GM12878 (cell line): ENCODE measurements at regions not wholly inside any gene's neighbourhood (a gene's known extent, or its start where the extent isn't known, plus 50 kb on each side); places are given as distances from the start of the nearest gene placed in this dataset.

ENCODE experiments used
- ATAC-seq: fragments of 200-7000 bp; cut with Tn5 transposase; 3 replicates; pipeline ENCODE4 v1.9.1; 2020; ENCODE audit warnings: mild to moderate bottlenecking, moderate library complexity
- BruUV-seq: library from RNA; stranded (reverse); fragments of 400-500 nt; replicated peaks from 2 replicates; lab custom pipeline; 2021; lab: Mats Ljungman, UMichigan
- CTCF ChIA-PET: fragments of 300-600 bp; sonication (Branson Sonifier 250); formaldehyde crosslinking; extraction: SDS; loops from one replicate; lab custom pipeline; 2021; ENCODE audit warnings: inconsistent platforms; lab: Yijun Ruan, JAX
- POLR2A ChIA-PET: fragments of 350-600 bp; formaldehyde crosslinking; extraction: SDS; loops from one replicate; lab custom pipeline; 2021; ENCODE audit warnings: inconsistent platforms; lab: Charles Lee
- RAD21 ChIA-PET: fragments of 300-600 bp; sonication (Branson Sonifier 250); formaldehyde crosslinking; loops from one replicate; lab custom pipeline; 2023; ENCODE audit warnings: antibody characterized with exemption; ENCODE audit not compliant: unreplicated experiment; lab: Charles Lee
- SMC1A ChIA-PET: fragments of 300-600 bp; sonication (Branson Sonifier 250); formaldehyde crosslinking; loops from one replicate; lab custom pipeline; 2023; ENCODE audit not compliant: unreplicated experiment, uncharacterized antibody; lab: Charles Lee
- DNase-seq: peaks from one replicate; pipeline ENCODE4 v3.0.0-alpha.2; 2011; ENCODE audit warnings: low read depth, low spot score
- FAIRE-seq: peaks from 3 replicates; lab custom pipeline; 2011; peaks lifted over from hg19 to GRCh38; lab: Jason Lieb, UNC
- H2AFZ ChIP-seq: 2 replicates; pipeline ENCODE4 v1.6.0; 2011; ENCODE audit warnings: low read depth, low read length, control low read depth; ENCODE audit not compliant: control insufficient read depth
- H3K27ac ChIP-seq: 2 replicates; pipeline ENCODE4 v1.5.1; 2011; ENCODE audit warnings: control low read depth; ENCODE audit not compliant: control insufficient read depth, insufficient read depth
- H3K27me3 ChIP-seq, 2 experiments: replicated peaks in 1 of 2; 2 replicates each; pipeline versions ENCODE4 v1.6.0 to v1.6.1; 2011; ENCODE audit warnings: low read length in 1 of 2; ENCODE audit not compliant: control insufficient read depth in 2 of 2, insufficient read depth in 2 of 2
- H3K36me3 ChIP-seq, 2 experiments: 2 replicates each; pipeline ENCODE4 v1.5.1; 2011; ENCODE audit warnings: low read length in 1 of 2; ENCODE audit not compliant: control insufficient read depth in 2 of 2, insufficient read depth in 2 of 2
- H3K4me1 ChIP-seq: 2 replicates; pipeline ENCODE4 v1.6.1; 2011; ENCODE audit warnings: mild to moderate bottlenecking, low read length, moderate library complexity, mixed read lengths; ENCODE audit not compliant: control insufficient read depth, insufficient read depth
- H3K4me2 ChIP-seq: 2 replicates; pipeline ENCODE4 v1.6.0; 2011; ENCODE audit warnings: control low read depth; ENCODE audit not compliant: control insufficient read depth, insufficient read depth
- H3K4me3 ChIP-seq: fragments of 200-600 bp; sonication (generic); 2 replicates; pipeline ENCODE4 v1.5.1; 2016
- H3K79me2 ChIP-seq: 2 replicates; pipeline ENCODE4 v1.6.0; 2011; ENCODE audit warnings: low read length; ENCODE audit not compliant: control insufficient read depth, insufficient read depth
- H3K9ac ChIP-seq: 2 replicates; pipeline ENCODE4 v1.8.0; 2011; ENCODE audit warnings: low read length, control low read depth, mixed read lengths; ENCODE audit not compliant: control insufficient read depth, insufficient read depth
- H3K9me3 ChIP-seq: replicated peaks from 3 replicates; pipeline ENCODE4 v1.5.1; 2011; ENCODE audit warnings: mild to moderate bottlenecking, low read length; ENCODE audit not compliant: control insufficient read depth, insufficient read depth
- H4K20me1 ChIP-seq: 2 replicates; pipeline ENCODE4 v1.6.0; 2011; ENCODE audit not compliant: control insufficient read depth, insufficient read depth
- CBX5 ChIP-seq: sonication (generic); IDR thresholded peaks from 2 replicates; pipeline ENCODE4 v1.6.1; 2016; ENCODE audit warnings: low read depth, moderate library complexity, mild to moderate bottlenecking, inconsistent platforms
- CTCF ChIP-seq, 3 experiments: IDR thresholded peaks in 2 of 3; conservative IDR thresholded peaks in 1 of 3; 2 replicates each; pipeline ENCODE4 v1.5.1; 2011; ENCODE audit warnings: low read depth in 3 of 3, low read length in 3 of 3, mild to moderate bottlenecking in 3 of 3, control low read depth in 2 of 3, moderate library complexity in 2 of 3, inconsistent platforms in 1 of 3, mixed read lengths in 1 of 3; ENCODE audit not compliant: control insufficient read depth in 2 of 3, insufficient read depth in 1 of 3; ENCODE audit errors: extremely low read depth in 1 of 3
- RB1 ChIP-seq: fragments of 450-650 bp; formaldehyde crosslinking; IDR thresholded peaks from 2 replicates; pipeline ENCODE4 v1.6.1; 2017; ENCODE audit warnings: mild to moderate bottlenecking, borderline replicate concordance
- TCF12 ChIP-seq: IDR thresholded peaks from 2 replicates; pipeline ENCODE4 v1.6.1; 2011; ENCODE audit warnings: low read depth, mild to moderate bottlenecking, low read length
- TCF7 ChIP-seq: IDR thresholded peaks from 2 replicates; pipeline ENCODE4 v1.6.1; 2014; ENCODE audit warnings: antibody characterized with exemption, borderline replicate concordance
- WGBS: methylation state at CpG from one replicate; pipeline ENCODE4 v1.1.6; 2016; ENCODE audit warnings: low lambda C conversion rate; ENCODE audit not compliant: insufficient replicate concordance, insufficient coverage; ENCODE audit errors: missing lambda C conversion rate; 5-methylcytosine and 5-hydroxymethylcytosine counted together
- in situ Hi-C: fragments of 300-500 bp; cut with MboI; formaldehyde crosslinking; loops from 9 replicates; pipeline ENCODE4 v1.14.3; 2018; ENCODE audit warnings: mixed read lengths
- intact Hi-C: fragments of 100-400 bp; cut with micrococcal nuclease; formaldehyde crosslinking; loops from one replicate; pipeline ENCODE4 v1.14.2; 2022; ENCODE audit not compliant: unreplicated experiment

GRCh38 chr7:157473051-157473569, 136.3 kb downstream of the DNAJB6 start:
- WGBS: 16% methylated on average over 4 of the region's 4 CpGs
- ATAC-seq: no peak
- FAIRE-seq: no peak

GRCh38 chr7:157474685-157475084, 137.9 kb downstream of the DNAJB6 start:
- SMC1A ChIA-PET: interaction anchor here (0.6 kb wide), 2 partner anchors 42 to 167 kb away, joined by 3 to 4 read pairs; no protein-coding TSS in a partner anchor
- CTCF ChIA-PET: interaction anchor here (0.7 to 1.5 kb wide), 6 partner anchors 11 to 223 kb away, joined by 3 to 4 read pairs (median 3); no protein-coding TSS in a partner anchor
- RAD21 ChIA-PET: no interaction called here
- Histone ChIP-seq H3K27ac (no peak overlapping the region), H2AFZ (no peak overlapping the region), H3K4me1 (0 out of 2 replicates have a peak, but pooled peaks cover 4% of the 10 kb centered on the region), H3K4me2 (no peak overlapping the region), H3K27me3 (no peaks in the 10 kb centered on the region), H3K9me3 (peaks cover 3% of the 10 kb centered on the region; the same call in 2 of the 3 replicates), H3K79me2 (no peaks in the 10 kb centered on the region), H4K20me1 (no peaks in the 10 kb centered on the region), H3K9ac (no peak overlapping the region), H3K36me3 (no peaks in the 10 kb centered on the region), H3K4me3 (no peak overlapping the region)
- FAIRE-seq (no peak), DNase-seq (no peak), ATAC-seq (peak; percentile 52; the same call in 1 of the 3 replicates)
- TF ChIP-seq TCF7 (no peak), RB1 (no peak), CTCF (IDR thresholded peaks at IDR 0.05 in 2 of 3, conservative IDR thresholded peaks at IDR 0.05 in 1 of 3; ENCODE audit: control insufficient read depth in 2 of 3, extremely low read depth in 1 of 3, insufficient read depth in 1 of 3, low read depth in 3 of 3, low read length in 3 of 3) (peak; percentile 4 to 41 (median 34); a peak in 2 of 6 replicates)
- BruUV-seq: no TSS peak
- WGBS: 9% methylated on average over 12 of the region's 12 CpGs
- POLR2A ChIA-PET: no interaction called here
- intact Hi-C loops: no loop called here
- in situ Hi-C loops: no loop called here

More at GRCh38 chr7:157473051-157473569, 136.3 kb downstream of the DNAJB6 start:
- ChIA-PET SMC1A (no interaction called here), RAD21 (no interaction called here), POLR2A (no interaction called here), CTCF (no interaction called here)
- in situ Hi-C loops (no loop called here), intact Hi-C loops (no loop called here)
- no peak overlapping the region for H3K9ac ChIP-seq
- H3K27me3 ChIP-seq: no peaks in the 10 kb centered on the region
- 0 out of 2 replicates have a peak, but pooled peaks cover 4% of the 10 kb centered on the region for H3K4me1 ChIP-seq
- H3K4me3 ChIP-seq: no peak overlapping the region
- no peaks in the 10 kb centered on the region for H3K36me3 ChIP-seq
- no peaks in the 10 kb centered on the region for H3K79me2 ChIP-seq
- DNase-seq: no peak
- no peak overlapping the region for H3K4me2 ChIP-seq
- no peaks in the 10 kb centered on the region for H4K20me1 ChIP-seq
- H3K9me3 ChIP-seq: peaks cover 3% of the 10 kb centered on the region; the same call in 2 of the 3 replicates
- H3K27ac ChIP-seq: no peak overlapping the region
- TF ChIP-seq TCF12: no peak
- TF ChIP-seq CBX5: peak; percentile 82
- no peak overlapping the region for H2AFZ ChIP-seq
- BruUV-seq: no TSS peak
